ENCODE measurements at regions not wholly inside any gene's neighbourhood (a gene's known extent, or its start where the extent isn't known, plus 50 kb on each side); places are given as distances from the start of the nearest gene placed in this dataset.

- TF ChIP-seq POLR2AphosphoS5 (IDR thresholded peaks at IDR 0.05; ENCODE audit: low read depth) (no peak), SPI1 (IDR thresholded peaks at IDR 0.05; ENCODE audit: borderline replicate concordance, low read depth) (no peak), CTCF (IDR thresholded peaks at IDR 0.05; ENCODE audit: insufficient read depth, low read length) (no peak), GABPA (IDR thresholded peaks at IDR 0.05; ENCODE audit: low read depth) (no peak)
- TF ChIP-seq, protein P1, sequence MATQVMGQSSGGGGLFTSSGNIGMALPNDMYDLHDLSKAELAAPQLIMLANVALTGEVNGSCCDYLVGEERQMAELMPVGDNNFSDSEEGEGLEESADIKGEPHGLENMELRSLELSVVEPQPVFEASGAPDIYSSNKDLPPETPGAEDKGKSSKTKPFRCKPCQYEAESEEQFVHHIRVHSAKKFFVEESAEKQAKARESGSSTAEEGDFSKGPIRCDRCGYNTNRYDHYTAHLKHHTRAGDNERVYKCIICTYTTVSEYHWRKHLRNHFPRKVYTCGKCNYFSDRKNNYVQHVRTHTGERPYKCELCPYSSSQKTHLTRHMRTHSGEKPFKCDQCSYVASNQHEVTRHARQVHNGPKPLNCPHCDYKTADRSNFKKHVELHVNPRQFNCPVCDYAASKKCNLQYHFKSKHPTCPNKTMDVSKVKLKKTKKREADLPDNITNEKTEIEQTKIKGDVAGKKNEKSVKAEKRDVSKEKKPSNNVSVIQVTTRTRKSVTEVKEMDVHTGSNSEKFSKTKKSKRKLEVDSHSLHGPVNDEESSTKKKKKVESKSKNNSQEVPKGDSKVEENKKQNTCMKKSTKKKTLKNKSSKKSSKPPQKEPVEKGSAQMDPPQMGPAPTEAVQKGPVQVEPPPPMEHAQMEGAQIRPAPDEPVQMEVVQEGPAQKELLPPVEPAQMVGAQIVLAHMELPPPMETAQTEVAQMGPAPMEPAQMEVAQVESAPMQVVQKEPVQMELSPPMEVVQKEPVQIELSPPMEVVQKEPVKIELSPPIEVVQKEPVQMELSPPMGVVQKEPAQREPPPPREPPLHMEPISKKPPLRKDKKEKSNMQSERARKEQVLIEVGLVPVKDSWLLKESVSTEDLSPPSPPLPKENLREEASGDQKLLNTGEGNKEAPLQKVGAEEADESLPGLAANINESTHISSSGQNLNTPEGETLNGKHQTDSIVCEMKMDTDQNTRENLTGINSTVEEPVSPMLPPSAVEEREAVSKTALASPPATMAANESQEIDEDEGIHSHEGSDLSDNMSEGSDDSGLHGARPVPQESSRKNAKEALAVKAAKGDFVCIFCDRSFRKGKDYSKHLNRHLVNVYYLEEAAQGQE (IDR thresholded peaks at IDR 0.05; ENCODE audit: insufficient replicate concordance, low read depth): no peak
- no peak for DNase-seq (ENCODE audit: low read depth in 1 of 2, low spot score in 1 of 2)
- Histone ChIP-seq H3K27ac (replicated peaks) (no peak overlapping the region), H3K27me3 (ENCODE audit: insufficient read depth, poor library complexity, severe bottlenecking) (no peaks in the 10 kb centered on the region), H3K4me3 (replicated peaks; ENCODE audit: insufficient read depth, low read length) (no peak overlapping the region)
Observed at GRCh38 chr12:71295953-71296352, 138.2 kb upstream of the TSPAN8 start.

DNA sequence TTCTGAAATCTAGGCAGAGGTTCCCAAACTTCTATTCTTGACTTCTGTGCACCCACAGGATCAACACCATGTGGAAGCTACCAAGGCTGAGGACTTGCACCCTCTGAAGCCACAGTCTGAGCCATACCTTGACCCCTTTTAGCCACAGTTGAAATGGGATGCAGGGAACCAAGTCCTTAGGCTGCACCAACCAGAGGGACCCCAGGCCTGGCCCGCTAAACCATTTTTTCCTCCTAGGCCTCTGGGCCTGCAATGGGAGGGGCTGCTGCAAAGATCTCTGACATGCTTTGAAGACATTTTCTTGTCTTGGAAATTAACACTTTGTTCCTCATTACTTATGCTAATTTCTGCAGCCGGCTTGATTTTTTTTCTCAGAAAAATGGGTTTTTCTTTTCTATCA lies 133.9 kb upstream of the TSPAN8 start:
- Histone ChIP-seq H3K27ac (replicated peaks) (no peak overlapping the region), H3K4me3 (replicated peaks; ENCODE audit: insufficient read depth, low read length) (no peak overlapping the region), H3K27me3 (ENCODE audit: insufficient read depth, poor library complexity, severe bottlenecking) (no peaks in the 10 kb centered on the region)
- no peak for TF ChIP-seq SPI1 (IDR thresholded peaks at IDR 0.05; ENCODE audit: borderline replicate concordance, low read depth)
- no peak for TF ChIP-seq POLR2AphosphoS5 (IDR thresholded peaks at IDR 0.05; ENCODE audit: low read depth)
- TF ChIP-seq, protein P1 (IDR thresholded peaks at IDR 0.05; ENCODE audit: insufficient replicate concordance, low read depth): no peak
- no peak for DNase-seq (ENCODE audit: low read depth in 1 of 2, low spot score in 1 of 2)

DNA sequence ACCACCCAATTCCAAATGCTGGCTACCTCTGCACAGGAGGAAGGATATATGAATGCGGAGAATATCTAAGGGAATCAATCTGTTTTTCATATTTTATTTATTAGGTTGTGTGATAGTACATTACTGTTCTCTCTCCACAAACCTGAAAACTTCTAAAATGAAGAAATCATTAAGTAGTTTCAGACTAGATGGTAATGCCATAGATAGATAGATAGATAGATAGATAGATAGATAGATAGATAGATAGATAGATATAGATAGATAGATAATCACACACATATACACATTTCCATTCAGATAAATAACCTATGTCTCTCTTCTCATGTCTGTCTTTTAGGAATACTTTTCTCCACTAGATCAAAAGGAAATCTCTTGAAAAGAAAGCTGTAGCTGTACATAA lies 126.1 kb upstream of the TSPAN8 start:
- TF ChIP-seq GABPA (IDR thresholded peaks at IDR 0.05; ENCODE audit: low read depth) (no peak), POLR2AphosphoS5 (IDR thresholded peaks at IDR 0.05; ENCODE audit: low read depth) (no peak), CTCF (IDR thresholded peaks at IDR 0.05; ENCODE audit: insufficient read depth, low read length) (no peak), SPI1 (IDR thresholded peaks at IDR 0.05; ENCODE audit: borderline replicate concordance, low read depth) (no peak)
- TF ChIP-seq, protein P1 (IDR thresholded peaks at IDR 0.05; ENCODE audit: insufficient replicate concordance, low read depth): no peak
- no peak for DNase-seq (ENCODE audit: low read depth in 1 of 2, low spot score in 1 of 2)
- Histone ChIP-seq H3K27ac (replicated peaks) (no peak overlapping the region), H3K27me3 (ENCODE audit: insufficient read depth, poor library complexity, severe bottlenecking) (no peaks in the 10 kb centered on the region), H3K4me3 (replicated peaks; ENCODE audit: insufficient read depth, low read length) (no peak overlapping the region)

DNA sequence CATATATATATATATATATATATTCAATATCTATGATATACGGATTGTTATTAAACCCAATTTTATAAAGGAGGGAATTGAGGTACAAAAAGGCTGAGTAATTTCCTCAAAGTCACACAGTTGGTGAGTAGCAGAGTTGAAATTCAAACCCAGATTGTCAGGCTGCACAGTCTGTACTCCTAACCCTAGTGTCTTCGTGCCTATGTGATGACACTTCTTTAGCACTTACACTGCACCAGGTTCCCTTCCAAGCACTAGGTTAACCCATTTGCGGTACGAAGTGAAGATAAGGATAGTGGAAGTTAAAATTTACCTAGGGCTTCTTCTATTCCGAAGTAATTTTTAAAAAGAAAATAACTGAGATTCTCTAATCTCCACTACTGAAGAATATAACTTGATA lies 125.1 kb upstream of the TSPAN8 start:
- Histone ChIP-seq H3K27me3 (ENCODE audit: insufficient read depth, poor library complexity, severe bottlenecking) (no peaks in the 10 kb centered on the region), H3K27ac (replicated peaks) (no peak overlapping the region), H3K4me3 (replicated peaks; ENCODE audit: insufficient read depth, low read length) (no peak overlapping the region)
- no peak for DNase-seq (ENCODE audit: low read depth in 1 of 2, low spot score in 1 of 2)
- TF ChIP-seq CTCF (IDR thresholded peaks at IDR 0.05; ENCODE audit: insufficient read depth, low read length): no peak
- TF ChIP-seq, protein P1 (IDR thresholded peaks at IDR 0.05; ENCODE audit: insufficient replicate concordance, low read depth): no peak
- TF ChIP-seq POLR2AphosphoS5 (IDR thresholded peaks at IDR 0.05; ENCODE audit: low read depth): no peak
- no peak for TF ChIP-seq GABPA (IDR thresholded peaks at IDR 0.05; ENCODE audit: low read depth)
- TF ChIP-seq SPI1 (IDR thresholded peaks at IDR 0.05; ENCODE audit: borderline replicate concordance, low read depth): no peak
